ENCODE measurements at regions not wholly inside any gene's neighbourhood (a gene's known extent, or its start where the extent isn't known, plus 50 kb on each side); places are given as distances from the start of the nearest gene placed in this dataset.

GRCh38 chr6:19329078-19329477 is 508.1 kb upstream of the ID4 start:
- no peak for TF ChIP-seq CTCF (conservative IDR thresholded peaks at IDR 0.05)
- H3K27me3 Mint-ChIP-seq (ENCODE audit: insufficient read depth): peaks cover 2% of the 10 kb centered on the region
- H3K4me3 ChIP-seq (ENCODE audit: low read length): no peak overlapping the region

GRCh38 chr6:19331089-19331488 is 506.1 kb upstream of the ID4 start:
- Mint-ChIP-seq H3K4me1 (peaks cover 5% of the 10 kb centered on the region), H3K9me3 (no peaks in the 10 kb centered on the region), H3K4me3 (no peak overlapping the region), H3K27ac (no peak overlapping the region), H3K27me3 (ENCODE audit: insufficient read depth) (peaks cover 2% of the 10 kb centered on the region), H3K36me3 (ENCODE audit: low read depth) (no peaks in the 10 kb centered on the region)
- Histone ChIP-seq H3K27me3 (ENCODE audit: control insufficient read depth, insufficient read depth, low read length, poor library complexity, severe bottlenecking) (no peaks in the 10 kb centered on the region), H3K9ac (ENCODE audit: extremely low read depth, low read length, poor library complexity, severe bottlenecking) (no peak overlapping the region), H3K36me3 (ENCODE audit: control insufficient read depth, insufficient read depth, low read length) (no peaks in the 10 kb centered on the region), H3K4me3 (ENCODE audit: low read length) (no peak overlapping the region), H3K9me3 (ENCODE audit: control insufficient read depth, low read length) (no peaks in the 10 kb centered on the region), H3K27ac (ENCODE audit: low read depth, low read length) (no peak overlapping the region), H3K4me1 (ENCODE audit: control insufficient read depth, insufficient read depth, low read length) (no peaks in the 10 kb centered on the region)
- WGBS, 2 experiments (ENCODE audit: insufficient coverage in 1 of 2, insufficient read length in 1 of 2): 86 to 93% methylated on average over 3 of the region's 3 CpGs
- no peak for DNase-seq
- TF ChIP-seq CTCF (conservative IDR thresholded peaks at IDR 0.05): no peak

More at GRCh38 chr6:19329078-19329477, 508.1 kb upstream of the ID4 start:
- H3K4me1 ChIP-seq (ENCODE audit: control insufficient read depth, insufficient read depth, low read length): no peaks in the 10 kb centered on the region
- Mint-ChIP-seq H3K4me3 (no peak overlapping the region), H3K9me3 (no peaks in the 10 kb centered on the region), H3K27ac (no peak overlapping the region), H3K4me1 (peaks cover 5% of the 10 kb centered on the region), H3K36me3 (ENCODE audit: low read depth) (no peaks in the 10 kb centered on the region)
- H3K9me3 ChIP-seq (ENCODE audit: control insufficient read depth, low read length): no peaks in the 10 kb centered on the region
- 89 to 94% methylated on average over 1 to 2 of the region's 4 CpGs for WGBS, 2 experiments (ENCODE audit: insufficient coverage in 1 of 2, insufficient read length in 1 of 2)
- DNase-seq: no peak
- no peak overlapping the region for H3K27ac ChIP-seq (ENCODE audit: low read depth, low read length)
- no peaks in the 10 kb centered on the region for H3K27me3 ChIP-seq (ENCODE audit: control insufficient read depth, insufficient read depth, low read length, poor library complexity, severe bottlenecking)
- H3K36me3 ChIP-seq (ENCODE audit: control insufficient read depth, insufficient read depth, low read length): no peaks in the 10 kb centered on the region
- H3K9ac ChIP-seq (ENCODE audit: extremely low read depth, low read length, poor library complexity, severe bottlenecking): no peak overlapping the region

DNA sequence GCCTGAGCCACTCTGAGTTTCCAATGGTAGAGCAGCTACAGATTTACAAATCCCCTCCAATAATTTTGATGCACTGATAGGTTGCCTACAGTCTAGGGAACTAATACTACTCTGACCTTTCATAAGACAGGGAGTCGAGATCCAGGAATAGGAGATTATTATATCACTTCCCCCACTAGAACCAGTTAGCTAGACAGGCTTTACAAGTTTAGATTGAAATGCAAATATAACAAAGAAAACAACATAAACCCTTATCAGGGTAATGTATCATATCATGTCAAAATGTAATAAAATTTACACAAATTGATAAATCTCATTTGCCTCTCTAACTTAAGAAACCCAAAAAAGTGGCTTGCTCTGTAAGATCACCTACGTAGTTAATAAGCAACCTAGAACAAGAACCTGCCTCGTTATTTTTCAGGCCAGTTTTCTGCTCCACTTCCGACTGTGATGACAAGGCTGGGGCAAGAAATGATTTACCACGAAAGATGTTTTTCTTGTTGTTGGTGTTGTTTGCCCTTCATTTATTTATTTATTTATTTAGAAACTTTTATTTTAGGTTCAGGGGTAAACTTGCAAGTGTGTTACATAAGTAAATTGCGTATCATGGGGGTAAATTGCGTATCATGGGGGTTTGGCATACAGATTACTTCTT is 504.2 kb upstream of the ID4 start:
- Histone ChIP-seq H3K27ac (ENCODE audit: low read depth, low read length) (no peak overlapping the region), H3K9me3 (ENCODE audit: control insufficient read depth, low read length) (no peaks in the 10 kb centered on the region), H3K4me3 (ENCODE audit: low read length) (no peak overlapping the region), H3K27me3 (ENCODE audit: control insufficient read depth, insufficient read depth, low read length, poor library complexity, severe bottlenecking) (no peaks in the 10 kb centered on the region), H3K36me3 (ENCODE audit: control insufficient read depth, insufficient read depth, low read length) (no peaks in the 10 kb centered on the region), H3K4me1 (ENCODE audit: control insufficient read depth, insufficient read depth, low read length) (no peaks in the 10 kb centered on the region), H3K9ac (ENCODE audit: extremely low read depth, low read length, poor library complexity, severe bottlenecking) (no peak overlapping the region)
- no peaks in the 10 kb centered on the region for H3K36me3 Mint-ChIP-seq (ENCODE audit: low read depth)
- 83 to 87% methylated on average over 1 to 7 of the region's 7 CpGs for WGBS, 2 experiments (ENCODE audit: insufficient coverage in 1 of 2, insufficient read length in 1 of 2)
- H3K27me3 Mint-ChIP-seq (ENCODE audit: insufficient read depth): no peaks in the 10 kb centered on the region
- H3K4me1 Mint-ChIP-seq: peaks cover 2% of the 10 kb centered on the region
- no peak for DNase-seq
- no peak for TF ChIP-seq CTCF (conservative IDR thresholded peaks at IDR 0.05)
- H3K4me3 Mint-ChIP-seq: no peak overlapping the region
- no peaks in the 10 kb centered on the region for H3K9me3 Mint-ChIP-seq
- no peak overlapping the region for H3K27ac Mint-ChIP-seq

All from endodermal cell (in vitro differentiated cells).